ENCODE measurements at regions not wholly inside any gene's neighbourhood (a gene's known extent, or its start where the extent isn't known, plus 50 kb on each side); places are given as distances from the start of the nearest gene placed in this dataset.
"Not testable (repeated sequence)": the region's sequence is repeated elsewhere in the genome, so short reads cannot be mapped to it uniquely, and the experiment has no call there.

- no peak for DNase-seq (ENCODE audit: low read depth, low spot score)
- H3K27ac ChIP-seq (ENCODE audit: low read length) = no peak overlapping the region
- WGBS (ENCODE audit: insufficient coverage, insufficient read length) = no CpG with 5 or more reads among the region's 4 CpGs
- no peak overlapping the region for H3K4me3 ChIP-seq (ENCODE audit: low read length)
- H3K4me1 ChIP-seq (ENCODE audit: control insufficient read depth, insufficient read depth, low read length) = no peaks in the 10 kb centered on the region
- H3K9me3 ChIP-seq (ENCODE audit: control insufficient read depth, insufficient read depth, low read length) = no peaks in the 10 kb centered on the region
- no peaks in the 10 kb centered on the region for H3K36me3 ChIP-seq (ENCODE audit: control insufficient read depth, insufficient read depth, low read length)
- no peaks in the 10 kb centered on the region for H3K27me3 ChIP-seq (ENCODE audit: control insufficient read depth, insufficient read depth, low read length)
Measured at GRCh38 chr5:69007163-69007562, 86.7 kb upstream of the SLC30A5 start.

DNA sequence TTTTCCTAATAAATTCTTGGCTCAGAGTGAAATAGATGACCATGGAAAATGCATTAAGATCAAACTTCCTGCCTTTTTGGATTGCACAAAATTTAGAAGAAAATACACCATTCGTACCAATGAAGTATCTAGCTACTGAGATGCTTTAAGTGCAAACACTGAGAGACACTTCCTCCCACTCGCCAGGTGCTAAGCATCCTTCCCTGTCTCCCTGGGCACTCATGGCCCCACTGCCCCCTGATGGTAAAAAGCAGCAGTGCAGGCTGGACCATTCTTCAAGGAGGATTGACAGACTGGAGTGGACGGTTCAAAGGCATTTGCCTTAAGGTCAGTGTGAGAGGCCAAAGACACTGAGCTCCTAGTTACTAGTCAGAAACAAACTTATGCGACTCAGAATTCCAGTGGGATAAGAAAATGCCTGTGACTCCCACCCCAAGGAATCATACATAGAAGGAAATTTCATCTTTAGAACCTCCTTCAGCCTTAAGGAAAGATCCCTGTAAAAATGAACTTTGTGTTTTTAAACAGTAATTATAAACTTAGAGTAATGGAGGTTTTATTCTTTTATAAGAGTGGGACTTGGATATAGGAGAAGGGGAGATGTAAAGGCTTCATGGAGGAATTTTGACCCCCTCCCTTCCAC lies 86.0 kb upstream of the SLC30A5 start:
- Histone ChIP-seq H3K36me3 (ENCODE audit: control insufficient read depth, insufficient read depth, low read length) (no peaks in the 10 kb centered on the region), H3K9me3 (ENCODE audit: control insufficient read depth, insufficient read depth, low read length) (no peaks in the 10 kb centered on the region), H3K27ac (ENCODE audit: low read length) (no peak overlapping the region), H3K4me3 (ENCODE audit: low read length) (no peak overlapping the region), H3K4me1 (ENCODE audit: control insufficient read depth, insufficient read depth, low read length) (no peaks in the 10 kb centered on the region), H3K27me3 (ENCODE audit: control insufficient read depth, insufficient read depth, low read length) (no peaks in the 10 kb centered on the region)
- WGBS (ENCODE audit: insufficient coverage, insufficient read length) = no CpG with 5 or more reads among the region's 4 CpGs
- peak; percentile 52 for DNase-seq (ENCODE audit: low read depth, low spot score)

DNA sequence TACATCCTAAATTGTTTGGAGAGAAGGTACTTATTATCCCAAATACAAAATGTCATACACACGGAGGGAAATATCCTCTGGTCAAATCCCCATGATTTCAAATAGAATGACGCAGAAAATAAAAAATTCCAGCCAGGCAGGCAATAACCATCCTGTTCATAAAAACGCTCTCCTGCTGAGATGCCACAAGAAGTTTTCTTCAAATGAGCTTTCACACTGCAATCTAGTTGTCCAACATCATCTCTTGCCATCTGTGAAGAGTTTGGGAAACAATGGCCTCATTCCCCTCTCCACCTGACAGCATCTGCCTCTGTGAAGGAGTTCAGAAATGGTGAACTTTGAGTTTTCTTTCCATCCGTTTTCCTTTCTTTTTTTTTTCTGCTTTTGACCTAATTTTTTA lies 83.3 kb upstream of the SLC30A5 start:
- Histone ChIP-seq H3K9me3 (ENCODE audit: control insufficient read depth, insufficient read depth, low read length) (no peaks in the 10 kb centered on the region), H3K27me3 (ENCODE audit: control insufficient read depth, insufficient read depth, low read length) (no peaks in the 10 kb centered on the region), H3K4me3 (ENCODE audit: low read length) (no peak overlapping the region), H3K27ac (ENCODE audit: low read length) (no peak overlapping the region), H3K4me1 (ENCODE audit: control insufficient read depth, insufficient read depth, low read length) (no peaks in the 10 kb centered on the region), H3K36me3 (ENCODE audit: control insufficient read depth, insufficient read depth, low read length) (no peaks in the 10 kb centered on the region)
- no peak for DNase-seq (ENCODE audit: low read depth, low spot score)
- WGBS (ENCODE audit: insufficient coverage, insufficient read length) = no CpG with 5 or more reads among the region's 4 CpGs

DNA sequence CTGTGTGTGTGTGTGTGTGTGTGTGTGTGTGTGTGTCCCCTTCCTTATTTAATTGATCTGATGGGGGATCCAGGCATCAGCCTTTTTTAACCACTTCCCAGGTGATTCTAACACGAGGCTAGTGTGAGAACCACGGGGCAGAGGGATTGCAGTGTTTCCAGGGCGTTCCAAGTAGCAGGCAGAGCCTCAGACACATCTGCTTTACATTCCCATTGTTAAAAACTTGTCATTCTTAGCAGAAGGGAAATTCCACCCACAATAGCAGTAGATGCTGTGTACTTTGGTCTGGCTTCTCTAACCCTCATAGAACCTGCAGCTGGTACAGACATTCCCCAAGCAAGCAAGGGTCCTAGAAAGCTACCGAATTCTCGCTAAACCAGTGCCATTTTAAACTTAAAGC lies 81.9 kb upstream of the SLC30A5 start:
- Histone ChIP-seq H3K4me1 (ENCODE audit: control insufficient read depth, insufficient read depth, low read length) (no peaks in the 10 kb centered on the region), H3K27ac (ENCODE audit: low read length) (no peak overlapping the region), H3K4me3 (ENCODE audit: low read length) (no peak overlapping the region), H3K9me3 (ENCODE audit: control insufficient read depth, insufficient read depth, low read length) (no peaks in the 10 kb centered on the region), H3K36me3 (ENCODE audit: control insufficient read depth, insufficient read depth, low read length) (no peaks in the 10 kb centered on the region), H3K27me3 (ENCODE audit: control insufficient read depth, insufficient read depth, low read length) (no peaks in the 10 kb centered on the region)
- no CpG with 5 or more reads among the region's 5 CpGs for WGBS (ENCODE audit: insufficient coverage, insufficient read length)
- DNase-seq (ENCODE audit: low read depth, low spot score) = no peak

- no peak overlapping the region for H3K4me3 ChIP-seq (ENCODE audit: low read length)
- no CpG with 5 or more reads among the region's 2 CpGs for WGBS (ENCODE audit: insufficient coverage, insufficient read length)
- no peaks in the 10 kb centered on the region for H3K36me3 ChIP-seq (ENCODE audit: control insufficient read depth, insufficient read depth, low read length)
- H3K27ac ChIP-seq (ENCODE audit: low read length) = no peak overlapping the region
- no peak for DNase-seq (ENCODE audit: low read depth, low spot score)
- no peaks in the 10 kb centered on the region for H3K27me3 ChIP-seq (ENCODE audit: control insufficient read depth, insufficient read depth, low read length)
- no peaks in the 10 kb centered on the region for H3K9me3 ChIP-seq (ENCODE audit: control insufficient read depth, insufficient read depth, low read length)
- H3K4me1 ChIP-seq (ENCODE audit: control insufficient read depth, insufficient read depth, low read length) = no peaks in the 10 kb centered on the region
Measured at GRCh38 chr5:69013481-69013880, 80.3 kb upstream of the SLC30A5 start.

- H3K36me3 ChIP-seq (ENCODE audit: control insufficient read depth, insufficient read depth, low read length); H3K9me3 ChIP-seq (ENCODE audit: control insufficient read depth, insufficient read depth, low read length); H3K27me3 ChIP-seq (ENCODE audit: control insufficient read depth, insufficient read depth, low read length); H3K27ac ChIP-seq (ENCODE audit: low read length); H3K4me1 ChIP-seq (ENCODE audit: control insufficient read depth, insufficient read depth, low read length); H3K4me3 ChIP-seq (ENCODE audit: low read length); DNase-seq (ENCODE audit: low read depth, low spot score): not testable (repeated sequence)
- WGBS (ENCODE audit: insufficient coverage, insufficient read length) = no CpG with 5 or more reads among the region's 2 CpGs
Measured at GRCh38 chr5:69014007-69014406, 79.8 kb upstream of the SLC30A5 start.

- H3K36me3 ChIP-seq (ENCODE audit: control insufficient read depth, insufficient read depth, low read length) = no peaks in the 10 kb centered on the region
- no peak for DNase-seq (ENCODE audit: low read depth, low spot score)
- WGBS (ENCODE audit: insufficient coverage, insufficient read length) = no CpG with 5 or more reads among the region's 6 CpGs
Measured at GRCh38 chr5:69019668-69020375, 74.0 kb upstream of the SLC30A5 start.

GRCh38 chr5:69024241-69024651 lies 69.6 kb upstream of the SLC30A5 start:
- Histone ChIP-seq H3K9me3 (ENCODE audit: control insufficient read depth, insufficient read depth, low read length) (no peaks in the 10 kb centered on the region), H3K27me3 (ENCODE audit: control insufficient read depth, insufficient read depth, low read length) (no peaks in the 10 kb centered on the region), H3K27ac (ENCODE audit: low read length) (no peak overlapping the region), H3K4me1 (ENCODE audit: control insufficient read depth, insufficient read depth, low read length) (no peaks in the 10 kb centered on the region), H3K4me3 (ENCODE audit: low read length) (no peak overlapping the region), H3K36me3 (ENCODE audit: control insufficient read depth, insufficient read depth, low read length) (no peaks in the 10 kb centered on the region)
- no CpG with 5 or more reads among the region's 5 CpGs for WGBS (ENCODE audit: insufficient coverage, insufficient read length)
- DNase-seq (ENCODE audit: low read depth, low spot score) = no peak

More at GRCh38 chr5:69019668-69020375, 74.0 kb upstream of the SLC30A5 start:
- Histone ChIP-seq H3K4me1 (ENCODE audit: control insufficient read depth, insufficient read depth, low read length) (no peaks in the 10 kb centered on the region), H3K9me3 (ENCODE audit: control insufficient read depth, insufficient read depth, low read length) (no peaks in the 10 kb centered on the region), H3K4me3 (ENCODE audit: low read length) (no peak overlapping the region), H3K27me3 (ENCODE audit: control insufficient read depth, insufficient read depth, low read length) (no peaks in the 10 kb centered on the region), H3K27ac (ENCODE audit: low read length) (no peak overlapping the region)

GRCh38 chr5:69029292-69029691 lies 64.5 kb upstream of the SLC30A5 start:
- Histone ChIP-seq H3K4me1 (ENCODE audit: control insufficient read depth, insufficient read depth, low read length) (no peaks in the 10 kb centered on the region), H3K36me3 (ENCODE audit: control insufficient read depth, insufficient read depth, low read length) (no peaks in the 10 kb centered on the region), H3K27me3 (ENCODE audit: control insufficient read depth, insufficient read depth, low read length) (no peaks in the 10 kb centered on the region), H3K4me3 (ENCODE audit: low read length) (no peak overlapping the region), H3K27ac (ENCODE audit: low read length) (no peak overlapping the region), H3K9me3 (ENCODE audit: control insufficient read depth, insufficient read depth, low read length) (no peaks in the 10 kb centered on the region; the same call in 1 of the 2 replicates)
- DNase-seq (ENCODE audit: low read depth, low spot score) = no peak
- WGBS (ENCODE audit: insufficient coverage, insufficient read length) = no CpG with 5 or more reads among the region's 1 CpG

DNA sequence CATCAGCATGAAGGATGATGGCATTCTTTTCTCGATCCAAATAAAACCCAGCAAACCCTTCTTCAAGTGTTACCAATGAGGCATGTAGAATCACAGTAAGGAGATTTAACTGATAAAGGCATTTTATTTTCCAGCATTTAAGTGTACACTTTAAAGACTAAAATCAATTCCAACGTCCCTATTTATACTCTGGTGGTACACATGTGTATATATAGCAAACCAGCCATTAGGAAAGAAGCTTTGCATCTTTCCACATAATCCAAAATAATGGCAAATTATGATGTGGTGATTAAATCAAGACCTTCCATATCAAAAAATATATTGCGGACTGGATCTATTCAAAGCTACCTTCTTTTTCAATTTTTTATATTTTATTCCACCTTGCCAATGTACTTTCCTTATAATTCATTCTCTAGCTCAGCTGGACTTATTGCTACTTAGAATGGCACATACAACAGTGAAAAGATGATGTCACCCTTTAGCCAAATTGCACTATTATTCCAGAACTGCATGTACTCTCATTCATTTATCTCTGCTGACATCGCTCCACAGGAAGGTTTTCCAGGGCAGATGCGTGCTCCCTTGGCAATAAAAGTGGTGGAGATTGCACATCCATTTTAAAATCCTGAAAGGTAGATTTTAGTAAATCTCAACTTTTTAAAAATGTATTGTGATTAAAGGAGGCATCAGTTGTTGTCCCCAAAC lies 63.3 kb upstream of the SLC30A5 start:
- no CpG with 5 or more reads among the region's 5 CpGs for WGBS (ENCODE audit: insufficient coverage, insufficient read length)
- H3K4me1 ChIP-seq (ENCODE audit: control insufficient read depth, insufficient read depth, low read length) = no peaks in the 10 kb centered on the region
- no peak overlapping the region for H3K4me3 ChIP-seq (ENCODE audit: low read length)
- no peaks in the 10 kb centered on the region; the same call in 1 of the 2 replicates for H3K9me3 ChIP-seq (ENCODE audit: control insufficient read depth, insufficient read depth, low read length)
- H3K36me3 ChIP-seq (ENCODE audit: control insufficient read depth, insufficient read depth, low read length) = no peaks in the 10 kb centered on the region
- no peaks in the 10 kb centered on the region for H3K27me3 ChIP-seq (ENCODE audit: control insufficient read depth, insufficient read depth, low read length)
- DNase-seq (ENCODE audit: low read depth, low spot score) = no peak
- H3K27ac ChIP-seq (ENCODE audit: low read length) = no peak overlapping the region

Measured in iPS DF 6.9 (cell line).